Neuronal stem cell (in vitro differentiated cells): ENCODE measurements at regions not wholly inside any gene's neighbourhood (a gene's known extent, or its start where the extent isn't known, plus 50 kb on each side); places are given as distances from the start of the nearest gene placed in this dataset.

Experiments
- DNase-seq: peaks from one replicate; pipeline ENCODE4 v3.0.0-alpha.2; 2013; ENCODE audit warnings: low spot score
- H2AFZ ChIP-seq: one replicate; pipeline ENCODE4 v1.6.1; 2013; ENCODE audit warnings: mild to moderate bottlenecking, low read length, inconsistent platforms
- H2AK5ac ChIP-seq: 2 replicates; pipeline ENCODE4 v1.6.1; 2013; ENCODE audit warnings: low read depth, mild to moderate bottlenecking, inconsistent platforms, low read length, moderate library complexity, mixed read lengths
- H2BK120ac ChIP-seq: 2 replicates; pipeline ENCODE4 v1.6.1; 2013; ENCODE audit warnings: low read depth, mild to moderate bottlenecking, inconsistent platforms, low read length, moderate library complexity, mixed read lengths
- H2BK12ac ChIP-seq: one replicate; pipeline ENCODE4 v1.6.1; 2013; ENCODE audit warnings: low read length, inconsistent platforms
- H2BK15ac ChIP-seq: 2 replicates; pipeline ENCODE4 v1.6.1; 2013; ENCODE audit warnings: mild to moderate bottlenecking, low read length, inconsistent platforms, mixed read lengths
- H2BK5ac ChIP-seq: one replicate; pipeline ENCODE4 v1.6.1; 2013; ENCODE audit warnings: inconsistent platforms, mild to moderate bottlenecking, low read length, moderate library complexity
- H3K14ac ChIP-seq: one replicate; pipeline ENCODE4 v1.6.1; 2013; ENCODE audit warnings: low read length, inconsistent platforms
- H3K18ac ChIP-seq: 2 replicates; pipeline ENCODE4 v1.6.1; 2013; ENCODE audit warnings: low read length, inconsistent platforms
- H3K23ac ChIP-seq: 2 replicates; pipeline ENCODE4 v1.6.1; 2013; ENCODE audit warnings: low read depth, mild to moderate bottlenecking, mixed read lengths, low read length, inconsistent platforms; ENCODE audit not compliant: poor library complexity
- H3K27ac ChIP-seq: replicated peaks from 3 replicates; pipeline ENCODE4 v1.5.1; 2013; ENCODE audit warnings: low read length, inconsistent platforms
- H3K27me3 ChIP-seq, 3 experiments: 2 replicates each; pipeline ENCODE4 v1.6.1; 2013; ENCODE audit warnings: low read length in 3 of 3, mild to moderate bottlenecking in 2 of 3, inconsistent platforms in 1 of 3, low read depth in 1 of 3, mixed read lengths in 1 of 3, moderate library complexity in 1 of 3; ENCODE audit not compliant: control insufficient read depth in 3 of 3, insufficient read depth in 3 of 3
- H3K36me3 ChIP-seq, 2 donors: replicated peaks in 1 of 2; 2 replicates each; pipeline ENCODE4 v1.6.1; 2013; ENCODE audit warnings: low read length in 2 of 2; ENCODE audit not compliant: control insufficient read depth in 2 of 2, insufficient read depth in 2 of 2
- H3K4ac ChIP-seq: 2 replicates; pipeline ENCODE4 v1.6.1; 2013; ENCODE audit warnings: inconsistent platforms, mild to moderate bottlenecking, low read length, moderate library complexity
- H3K4me1 ChIP-seq, 2 donors: 1 replicate in 1 of 2; 2 replicates in 1 of 2; pipeline ENCODE4 v1.6.1; 2013; ENCODE audit warnings: low read length in 2 of 2, low read depth in 1 of 2; ENCODE audit not compliant: control insufficient read depth in 2 of 2, insufficient read depth in 1 of 2
- H3K4me2 ChIP-seq: one replicate; pipeline ENCODE4 v1.6.1; 2013; ENCODE audit warnings: mild to moderate bottlenecking, low read length, inconsistent platforms; ENCODE audit not compliant: insufficient read depth, poor library complexity, severe bottlenecking
- H3K4me3 ChIP-seq, 2 donors: 2 replicates each; pipeline ENCODE4 v1.5.1; 2013; ENCODE audit warnings: low read length in 2 of 2, mild to moderate bottlenecking in 2 of 2, inconsistent platforms in 1 of 2, moderate library complexity in 1 of 2
- H3K79me1 ChIP-seq: one replicate; pipeline ENCODE4 v1.6.1; 2013; ENCODE audit warnings: low read depth, mild to moderate bottlenecking, inconsistent platforms, low read length, moderate library complexity
- H3K9ac ChIP-seq: one replicate; pipeline ENCODE4 v1.6.1; 2013; ENCODE audit warnings: mild to moderate bottlenecking, low read depth, low read length, inconsistent platforms; ENCODE audit not compliant: poor library complexity
- H3K9me3 ChIP-seq, 2 donors: replicated peaks in 1 of 2; 2 replicates each; pipeline versions ENCODE3 to v1.6.1; 2013; ENCODE audit warnings: low read length in 2 of 2, mild to moderate bottlenecking in 2 of 2, inconsistent platforms in 1 of 2, low read depth in 1 of 2, mixed read lengths in 1 of 2, moderate library complexity in 1 of 2; ENCODE audit not compliant: control insufficient read depth in 2 of 2, insufficient read depth in 1 of 2
- H4K8ac ChIP-seq: one replicate; pipeline ENCODE4 v1.6.1; 2013; ENCODE audit warnings: low read depth, mild to moderate bottlenecking, inconsistent platforms, low read length, moderate library complexity
- H4K91ac ChIP-seq: one replicate; pipeline ENCODE4 v1.6.1; 2013; ENCODE audit warnings: low read length, low read depth, mild to moderate bottlenecking, inconsistent platforms; ENCODE audit not compliant: poor library complexity
- WGBS, 2 donors: extraction: QIAGEN DNeasy Blood & Tissue Kit; methylation state at CpG; one replicate each; pipeline ENCODE4 v1.1.7; 2013; ENCODE audit warnings: missing lambda C conversion rate in 2 of 2, mixed read lengths in 1 of 2; ENCODE audit not compliant: insufficient read length in 2 of 2, insufficient replicate concordance in 1 of 2; ENCODE audit errors: extremely low coverage in 2 of 2; 5-methylcytosine and 5-hydroxymethylcytosine counted together

- no peak for DNase-seq
- H2BK15ac ChIP-seq, result no peak overlapping the region
- no peaks in the 10 kb centered on the region for H3K27me3 ChIP-seq
- no peak overlapping the region for H3K27ac ChIP-seq
- H3K9ac ChIP-seq, result no peak overlapping the region
- no peak overlapping the region for H2AK5ac ChIP-seq
- no peaks in the 10 kb centered on the region for H3K9me3 ChIP-seq
- no peak overlapping the region for H2AFZ ChIP-seq
- no peak overlapping the region for H2BK5ac ChIP-seq
- H2BK12ac ChIP-seq, result no peak overlapping the region
- no peak overlapping the region for H4K8ac ChIP-seq
- H2BK120ac ChIP-seq, result no peak overlapping the region
- H3K4me2 ChIP-seq, result no peak overlapping the region
- H3K4me1 ChIP-seq, result peaks cover 7 to 15% of the 10 kb centered on the region in 2 donors
- no peak overlapping the region for H3K14ac ChIP-seq
- no peaks in the 10 kb centered on the region for H3K36me3 ChIP-seq
- H3K18ac ChIP-seq, result no peak overlapping the region
- H3K4me3 ChIP-seq, result no peak overlapping the region
- no peaks in the 10 kb centered on the region for H3K79me1 ChIP-seq
- no peak overlapping the region for H3K4ac ChIP-seq
- no peak overlapping the region for H4K91ac ChIP-seq
- H3K23ac ChIP-seq, result no peak overlapping the region
These were observed 307.1 kb downstream of the ENC1 start for GRCh38 chr5:74333430-74333829.

DNA sequence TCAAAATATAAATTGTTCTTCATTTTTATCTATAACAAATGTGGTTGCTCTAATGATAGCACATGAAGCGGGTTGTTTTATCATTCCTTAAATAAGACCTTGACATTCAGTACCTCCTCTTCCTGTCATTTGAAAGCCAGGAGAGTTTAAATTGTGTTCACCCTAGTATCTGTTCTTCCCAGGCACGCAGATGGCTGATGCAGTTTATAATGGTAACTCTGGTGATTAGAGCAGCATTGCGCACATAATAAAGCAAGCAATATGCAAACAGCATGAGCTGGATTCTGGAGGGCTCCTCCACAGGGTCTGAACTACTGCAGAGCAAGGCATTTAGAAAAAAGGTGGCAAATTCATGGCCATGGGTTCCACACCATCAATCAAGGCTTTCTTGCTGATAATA is 307.8 kb downstream of the ENC1 start:
- Histone ChIP-seq H3K23ac (no peak overlapping the region), H3K9me3 (no peaks in the 10 kb centered on the region), H2BK5ac (no peak overlapping the region), H3K4me2 (no peak overlapping the region), H4K8ac (no peak overlapping the region), H3K27me3 (no peaks in the 10 kb centered on the region), H3K36me3 (no peaks in the 10 kb centered on the region), H3K14ac (no peak overlapping the region), H3K27ac (no peak overlapping the region), H2BK120ac (no peak overlapping the region), H2AK5ac (no peak overlapping the region), H3K4me1 (peaks cover 5 to 11% of the 10 kb centered on the region in 2 donors), H2AFZ (no peak overlapping the region), H3K9ac (no peak overlapping the region), H4K91ac (no peak overlapping the region), H3K4ac (no peak overlapping the region), H3K79me1 (no peaks in the 10 kb centered on the region), H3K18ac (no peak overlapping the region), H2BK15ac (no peak overlapping the region), H3K4me3 (no peak overlapping the region), H2BK12ac (no peak overlapping the region)
- DNase-seq, result no peak
- WGBS, 2 donors, result no CpG with 5 or more reads among the region's 3 CpGs

- Histone ChIP-seq H3K4me1 (peaks cover 1 to 8% of the 10 kb centered on the region in 2 donors), H2BK12ac (no peak overlapping the region), H2AK5ac (no peak overlapping the region), H2AFZ (no peak overlapping the region), H3K4me2 (no peak overlapping the region), H4K8ac (no peak overlapping the region), H3K79me1 (no peaks in the 10 kb centered on the region), H3K23ac (no peak overlapping the region), H3K9ac (no peak overlapping the region), H3K18ac (no peak overlapping the region), H3K27ac (no peak overlapping the region), H2BK15ac (no peak overlapping the region), H2BK5ac (no peak overlapping the region), H3K36me3 (no peaks in the 10 kb centered on the region), H4K91ac (no peak overlapping the region), H3K14ac (no peak overlapping the region), H3K4ac (no peak overlapping the region), H3K9me3 (no peaks in the 10 kb centered on the region), H3K4me3 (no peak overlapping the region), H3K27me3 (no peaks in the 10 kb centered on the region), H2BK120ac (no peak overlapping the region)
- no CpG with 5 or more reads among the region's 7 CpGs for WGBS, 2 donors
- no peak for DNase-seq
These were observed 308.5 kb downstream of the ENC1 start for GRCh38 chr5:74332006-74332405.

DNA sequence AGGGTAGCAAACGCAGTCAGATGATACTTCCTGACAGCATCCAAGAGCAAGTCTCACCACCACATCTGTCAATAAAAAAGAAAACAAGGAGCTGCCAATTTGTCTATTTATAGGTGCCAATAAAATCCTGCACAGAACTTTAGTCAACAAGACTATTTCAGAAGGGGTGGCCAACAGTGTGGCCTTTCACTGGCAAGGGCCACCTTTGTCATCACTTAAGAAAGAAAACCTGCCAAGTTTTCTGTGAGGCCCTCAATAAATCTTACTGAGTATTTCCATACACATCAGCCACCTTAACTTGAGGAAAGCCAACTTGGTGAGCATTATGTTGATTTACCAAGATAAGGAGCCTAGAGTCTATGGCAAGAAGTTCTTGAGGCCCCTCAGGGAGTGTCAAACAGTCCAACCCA is 312.3 kb downstream of the ENC1 start:
- DNase-seq, result no peak
- no peak overlapping the region for H3K27ac ChIP-seq

More for the DNA sequence above, 312.3 kb downstream of the ENC1 start:
- no peak overlapping the region for H4K8ac ChIP-seq
- H2BK15ac ChIP-seq, result no peak overlapping the region
- H3K18ac ChIP-seq, result no peak overlapping the region
- H3K4me1 ChIP-seq, result peaks cover 4 to 11% of the 10 kb centered on the region in 2 donors
- H2AK5ac ChIP-seq, result no peak overlapping the region
- no peaks in the 10 kb centered on the region for H3K27me3 ChIP-seq
- no peak overlapping the region for H3K4ac ChIP-seq
- H2AFZ ChIP-seq, result no peak overlapping the region
- H3K14ac ChIP-seq, result no peak overlapping the region
- no peak overlapping the region for H3K9ac ChIP-seq
- no peak overlapping the region for H2BK5ac ChIP-seq
- H3K23ac ChIP-seq, result no peak overlapping the region
- no peak overlapping the region for H3K4me2 ChIP-seq
- no peaks in the 10 kb centered on the region for H3K9me3 ChIP-seq
- H4K91ac ChIP-seq, result no peak overlapping the region
- no CpG with 5 or more reads among the region's 1 CpG for WGBS, 2 donors
- H3K4me3 ChIP-seq, result no peak overlapping the region
- no peak overlapping the region for H2BK12ac ChIP-seq
- no peak overlapping the region for H2BK120ac ChIP-seq
- H3K79me1 ChIP-seq, result no peaks in the 10 kb centered on the region
- H3K36me3 ChIP-seq, result no peaks in the 10 kb centered on the region
